ENCODE measurements at regions not wholly inside any gene's neighbourhood (a gene's known extent, or its start where the extent isn't known, plus 50 kb on each side); places are given as distances from the start of the nearest gene placed in this dataset.

GRCh38 chr5:107169867-107170266, 500.9 kb downstream of the EFNA5 start:
- Mint-ChIP-seq H3K4me1 (no peaks in the 10 kb centered on the region), H3K27ac (no peak overlapping the region), H3K27me3 (no peaks in the 10 kb centered on the region), H3K9me3 (peaks cover 13 to 27% of the 10 kb centered on the region in 2 donors), H3K4me3 (no peak overlapping the region)
- no peak for DNase-seq
- ATAC-seq, result no peak

- H3K27me3 Mint-ChIP-seq, result no peaks in the 10 kb centered on the region
- ATAC-seq (no peak), DNase-seq (no peak)
- no peak overlapping the region for H3K4me3 Mint-ChIP-seq
- no peaks in the 10 kb centered on the region for H3K4me1 Mint-ChIP-seq
- no peak overlapping the region for H3K27ac Mint-ChIP-seq
- peaks cover 13 to 27% of the 10 kb centered on the region in 2 donors for H3K9me3 Mint-ChIP-seq
These were observed 501.6 kb downstream of the EFNA5 start for GRCh38 chr5:107168848-107169752.

GRCh38 chr5:107168086-107168485, 502.7 kb downstream of the EFNA5 start:
- Mint-ChIP-seq H3K27me3 (no peaks in the 10 kb centered on the region), H3K9me3 (peaks cover 13 to 27% of the 10 kb centered on the region in 2 donors), H3K27ac (no peak overlapping the region), H3K4me1 (no peaks in the 10 kb centered on the region), H3K4me3 (no peak overlapping the region)
- DNase-seq (no peak), ATAC-seq (no peak)

GRCh38 chr5:107165296-107165695, 505.4 kb downstream of the EFNA5 start:
- Mint-ChIP-seq H3K4me1 (no peaks in the 10 kb centered on the region), H3K27ac (no peak overlapping the region), H3K4me3 (no peak overlapping the region), H3K9me3 (peaks cover 12 to 27% of the 10 kb centered on the region in 2 donors), H3K27me3 (no peaks in the 10 kb centered on the region)
- DNase-seq (no peak), ATAC-seq (no peak)

- Mint-ChIP-seq H3K4me1 (no peaks in the 10 kb centered on the region), H3K27me3 (no peaks in the 10 kb centered on the region)
These were observed 512.9 kb downstream of the EFNA5 start for GRCh38 chr5:107157809-107158208.

GRCh38 chr5:107155707-107156106, 515.0 kb downstream of the EFNA5 start:
- Mint-ChIP-seq H3K4me3 (no peak overlapping the region), H3K9me3 (peaks cover 13 to 26% of the 10 kb centered on the region in 2 donors), H3K27ac (no peak overlapping the region), H3K27me3 (no peaks in the 10 kb centered on the region), H3K4me1 (no peaks in the 10 kb centered on the region)
- DNase-seq, result no peak
- ATAC-seq, result no peak

More at GRCh38 chr5:107157809-107158208, 512.9 kb downstream of the EFNA5 start:
- no peak overlapping the region for H3K4me3 Mint-ChIP-seq
- DNase-seq (no peak), ATAC-seq (no peak)
- H3K27ac Mint-ChIP-seq, result no peak overlapping the region
- H3K9me3 Mint-ChIP-seq, result peaks cover 16 to 30% of the 10 kb centered on the region in 2 donors

- H3K4me1 Mint-ChIP-seq, result no peaks in the 10 kb centered on the region
- H3K9me3 Mint-ChIP-seq, result peaks cover 7 to 15% of the 10 kb centered on the region in 2 donors
- no peak overlapping the region for H3K27ac Mint-ChIP-seq
These were observed 516.1 kb downstream of the EFNA5 start for GRCh38 chr5:107154593-107154992.

GRCh38 chr5:107153283-107153682, 517.5 kb downstream of the EFNA5 start:
- ATAC-seq (no peak), DNase-seq (no peak)
- Mint-ChIP-seq H3K27me3 (no peaks in the 10 kb centered on the region), H3K4me3 (no peak overlapping the region), H3K27ac (no peak overlapping the region), H3K4me1 (no peaks in the 10 kb centered on the region), H3K9me3 (peaks cover 0 to 2% of the 10 kb centered on the region in 2 donors)

More at GRCh38 chr5:107154593-107154992, 516.1 kb downstream of the EFNA5 start:
- ATAC-seq, result no peak
- Mint-ChIP-seq H3K4me3 (no peak overlapping the region), H3K27me3 (no peaks in the 10 kb centered on the region)
- DNase-seq, result no peak

GRCh38 chr5:107149243-107150005, 521.3 kb downstream of the EFNA5 start:
- H3K4me3 Mint-ChIP-seq, result no peak overlapping the region
- no peaks in the 10 kb centered on the region for H3K27me3 Mint-ChIP-seq
- ATAC-seq (peak; percentile 43), DNase-seq (no peak)
- no peaks in the 10 kb centered on the region for H3K9me3 Mint-ChIP-seq
- no peak overlapping the region for H3K27ac Mint-ChIP-seq
- H3K4me1 Mint-ChIP-seq, result no peaks in the 10 kb centered on the region

- H3K9me3 Mint-ChIP-seq, result no peaks in the 10 kb centered on the region
- no peaks in the 10 kb centered on the region for H3K4me1 Mint-ChIP-seq
- no peaks in the 10 kb centered on the region for H3K27me3 Mint-ChIP-seq
- no peak for DNase-seq
- no peak for ATAC-seq
- no peak overlapping the region for H3K27ac Mint-ChIP-seq
- H3K4me3 Mint-ChIP-seq, result no peak overlapping the region
These were observed 523.1 kb downstream of the EFNA5 start for GRCh38 chr5:107147589-107147988.

GRCh38 chr5:107146901-107147300, 523.8 kb downstream of the EFNA5 start:
- Mint-ChIP-seq H3K4me1 (no peaks in the 10 kb centered on the region), H3K27me3 (no peaks in the 10 kb centered on the region), H3K27ac (no peak overlapping the region), H3K9me3 (no peaks in the 10 kb centered on the region), H3K4me3 (no peak overlapping the region)
- DNase-seq, result no peak
- ATAC-seq, result no peak

- ATAC-seq, result no peak
- Mint-ChIP-seq H3K9me3 (peaks cover 0 to 16% of the 10 kb centered on the region in 2 donors), H3K4me1 (no peaks in the 10 kb centered on the region), H3K27me3 (no peaks in the 10 kb centered on the region), H3K4me3 (no peak overlapping the region), H3K27ac (no peak overlapping the region)
- no peak for DNase-seq
These were observed 535.3 kb downstream of the EFNA5 start for GRCh38 chr5:107135391-107135790.

GRCh38 chr5:107134931-107135330, 535.8 kb downstream of the EFNA5 start:
- DNase-seq, result no peak
- Mint-ChIP-seq H3K9me3 (peaks cover 0 to 12% of the 10 kb centered on the region in 2 donors), H3K4me1 (no peaks in the 10 kb centered on the region), H3K27ac (no peak overlapping the region), H3K27me3 (no peaks in the 10 kb centered on the region), H3K4me3 (no peak overlapping the region)
- no peak for ATAC-seq

GRCh38 chr5:107129051-107129450, 541.7 kb downstream of the EFNA5 start:
- Mint-ChIP-seq H3K4me1 (no peaks in the 10 kb centered on the region), H3K9me3 (peaks cover 0 to 5% of the 10 kb centered on the region in 2 donors), H3K27me3 (no peaks in the 10 kb centered on the region), H3K27ac (no peak overlapping the region), H3K4me3 (no peak overlapping the region)
- DNase-seq, result no peak
- no peak for ATAC-seq

- ATAC-seq, result no peak
- H3K27ac Mint-ChIP-seq, result no peak overlapping the region
- H3K4me3 Mint-ChIP-seq, result no peak overlapping the region
- H3K27me3 Mint-ChIP-seq, result no peaks in the 10 kb centered on the region
- H3K4me1 Mint-ChIP-seq, result no peaks in the 10 kb centered on the region
- H3K9me3 Mint-ChIP-seq, result peaks cover 0 to 5% of the 10 kb centered on the region in 2 donors
- no peak for DNase-seq
These were observed 542.9 kb downstream of the EFNA5 start for GRCh38 chr5:107127878-107128277.

- no peaks in the 10 kb centered on the region for H3K27me3 Mint-ChIP-seq
- DNase-seq (no peak), ATAC-seq (no peak)
- H3K4me3 Mint-ChIP-seq, result no peak overlapping the region
- no peak overlapping the region for H3K27ac Mint-ChIP-seq
- no peaks in the 10 kb centered on the region for H3K9me3 Mint-ChIP-seq
- no peaks in the 10 kb centered on the region for H3K4me1 Mint-ChIP-seq
These were observed 544.4 kb downstream of the EFNA5 start for GRCh38 chr5:107126341-107126740.

Measured in stimulated activated naive CD8-positive, alpha-beta T cell treated with anti-CD3 and anti-CD28 coated beads, Interleukin-15, amount 100 ng/mL, for 72 hours (primary cell).